GM12865 (cell line): ENCODE measurements at regions not wholly inside any gene's neighbourhood (a gene's known extent, or its start where the extent isn't known, plus 50 kb on each side); places are given as distances from the start of the nearest gene placed in this dataset.

ENCODE experiments used
- DNase-seq: peaks from one replicate; pipeline ENCODE4 v3.0.0; 2010; ENCODE audit warnings: low read depth
- H3K4me3 ChIP-seq: 2 replicates; pipeline ENCODE4 v1.5.1; 2011; ENCODE audit warnings: mild to moderate bottlenecking, low read depth, low read length, control low read depth
- CTCF ChIP-seq: IDR thresholded peaks from 2 replicates; pipeline ENCODE4 v1.5.1; 2011; ENCODE audit warnings: low read length, control low read depth, low read depth, inconsistent platforms; ENCODE audit not compliant: insufficient read depth; ENCODE audit errors: missing control alignments

DNA sequence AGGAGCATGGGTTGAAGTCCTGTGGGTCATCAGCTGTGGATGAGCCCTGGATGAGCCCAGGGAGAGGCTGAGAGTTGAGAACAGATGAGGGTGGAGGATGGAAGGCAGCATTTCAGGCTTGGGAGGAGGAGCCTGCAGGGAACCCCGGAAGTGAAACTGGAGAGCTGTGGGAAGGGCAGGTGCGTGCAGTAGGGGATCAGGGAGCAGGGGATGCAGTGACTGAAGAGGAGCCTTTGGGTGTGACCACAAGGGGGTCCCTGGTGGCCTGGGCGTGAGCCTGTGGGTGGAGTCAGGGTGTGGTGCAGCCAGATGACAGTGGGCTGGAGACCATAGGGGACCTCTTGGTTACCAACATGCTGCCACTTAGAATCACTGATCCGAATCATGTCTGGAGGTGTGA lies 115.5 kb downstream of the PAPOLA start:
- no peak for DNase-seq
- no peak overlapping the region for H3K4me3 ChIP-seq
- TF ChIP-seq CTCF = no peak

GRCh38 chr14:96622926-96623325 lies 120.7 kb downstream of the PAPOLA start:
- DNase-seq = no peak
- no peak for TF ChIP-seq CTCF
- H3K4me3 ChIP-seq = no peak overlapping the region

DNA sequence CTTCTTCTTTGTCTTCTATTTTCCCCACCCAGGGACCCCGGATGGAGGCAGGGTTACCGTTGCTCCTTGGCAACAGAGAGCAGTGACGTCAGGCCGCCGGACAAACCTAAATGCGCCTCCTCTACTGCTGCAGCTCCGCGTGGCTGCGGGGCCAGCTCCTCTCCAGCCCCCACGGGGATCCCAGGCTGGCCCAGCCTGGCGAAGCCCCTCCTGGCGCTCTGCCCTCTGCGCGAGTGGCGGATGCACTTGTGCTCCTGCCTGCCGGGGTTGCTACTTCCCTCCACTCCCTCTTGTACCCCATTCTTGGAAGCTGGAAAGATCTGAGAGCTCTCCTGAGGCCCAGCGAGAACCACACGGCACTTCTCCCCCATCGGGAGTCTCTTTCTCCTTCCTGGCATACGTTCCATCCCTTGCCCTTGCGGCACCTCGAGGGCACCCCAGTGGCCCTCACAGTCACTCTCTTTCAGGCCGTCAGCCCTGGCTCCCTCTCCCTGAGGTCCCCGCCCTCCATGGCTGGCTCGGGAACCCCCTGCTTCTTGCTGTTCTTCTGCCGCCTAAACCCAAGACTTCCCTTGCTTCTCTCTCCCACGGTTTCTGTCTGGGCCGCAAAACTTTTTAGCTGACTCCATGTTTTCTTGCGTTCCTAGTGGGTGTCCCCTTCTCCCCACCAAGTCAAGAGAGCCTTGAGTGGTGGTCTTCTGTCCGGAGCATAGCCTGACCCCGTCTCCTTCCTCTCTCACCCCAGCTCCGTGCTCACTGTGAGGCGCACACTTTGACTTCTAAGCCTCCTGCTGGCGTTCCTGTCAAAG lies 121.7 kb downstream of the PAPOLA start:
- no peak for TF ChIP-seq CTCF
- no peak overlapping the region for H3K4me3 ChIP-seq
- DNase-seq = no peak

DNA sequence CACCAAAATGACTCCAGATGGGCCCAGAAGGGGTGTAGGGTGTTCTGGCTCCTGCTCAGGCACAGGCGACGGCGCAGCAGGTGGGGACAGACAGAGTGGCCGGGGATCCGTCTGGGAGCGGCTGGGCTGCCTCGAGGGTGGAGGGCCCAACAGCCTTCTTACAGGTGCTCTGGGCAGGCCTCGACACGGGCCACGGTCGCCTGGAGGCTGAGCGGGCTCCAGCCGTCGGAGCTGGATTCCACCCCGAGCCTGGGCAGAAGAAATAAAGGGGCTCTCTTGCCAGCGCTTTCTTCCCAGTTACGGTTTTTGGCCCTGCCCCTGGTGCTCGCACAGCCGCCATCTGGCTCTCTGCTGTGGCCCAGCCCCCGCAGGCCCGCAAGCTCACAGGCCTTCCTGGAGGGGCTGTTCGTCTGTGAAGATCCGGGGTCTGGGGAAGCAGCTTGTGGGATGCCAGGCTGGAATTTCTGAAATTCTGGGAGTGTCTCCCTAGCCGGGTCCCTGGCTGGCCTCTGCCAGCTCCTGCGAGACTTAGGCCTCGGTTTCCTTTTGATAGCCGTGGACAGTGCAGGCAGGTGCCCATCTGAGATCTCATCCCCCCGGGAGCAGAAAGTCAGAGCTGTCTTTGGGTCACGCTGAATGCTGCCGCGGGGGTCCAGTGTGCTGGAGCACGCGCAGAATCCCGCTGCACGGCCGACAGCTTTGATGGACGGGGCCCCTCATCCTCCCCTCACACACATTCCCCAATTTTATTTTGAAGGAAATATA lies 122.7 kb downstream of the PAPOLA start:
- TF ChIP-seq CTCF = no peak

GRCh38 chr14:96625426-96625985 lies 123.3 kb downstream of the PAPOLA start:
- TF ChIP-seq CTCF = no peak
- DNase-seq = no peak
- no peak overlapping the region for H3K4me3 ChIP-seq

More for the DNA sequence above, 122.7 kb downstream of the PAPOLA start:
- DNase-seq = no peak
- H3K4me3 ChIP-seq = no peak overlapping the region

DNA sequence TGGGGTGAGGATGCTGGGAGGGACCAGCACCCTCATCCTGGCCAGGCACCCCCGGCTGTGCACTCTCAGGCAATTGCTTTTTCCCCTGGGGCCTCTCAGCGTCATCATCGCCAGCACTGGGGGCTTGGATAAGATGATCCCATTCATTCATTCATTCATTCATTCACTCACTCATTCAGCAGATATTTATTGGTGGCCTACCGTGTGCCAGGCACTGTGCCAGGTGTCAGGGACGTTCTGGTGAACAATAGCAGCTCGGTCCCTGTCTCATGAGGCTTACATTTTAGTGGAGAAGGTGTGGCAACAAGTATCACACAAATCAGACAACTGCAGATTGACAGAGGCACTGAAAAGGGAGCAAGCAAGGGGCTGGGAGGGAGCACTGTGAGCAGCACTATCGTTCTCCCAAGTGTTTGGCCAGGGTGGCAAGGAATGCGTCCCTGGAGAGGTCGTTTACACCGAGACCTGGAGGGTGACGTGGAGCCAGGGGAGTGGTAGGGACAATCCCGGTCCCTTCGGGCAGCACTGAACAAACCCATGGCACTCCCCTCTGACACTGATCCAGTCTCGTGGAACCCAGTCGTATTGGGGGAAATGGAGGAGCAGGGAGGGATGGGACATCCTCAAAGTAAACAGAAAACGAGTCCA lies 124.1 kb downstream of the PAPOLA start:
- DNase-seq = no peak
- no peak for TF ChIP-seq CTCF
- no peak overlapping the region for H3K4me3 ChIP-seq
